Peyer's patch (tissue), 4 donors: ENCODE measurements at regions not wholly inside any gene's neighbourhood (a gene's known extent, or its start where the extent isn't known, plus 50 kb on each side); places are given as distances from the start of the nearest gene placed in this dataset.

ENCODE experiments used
- DNase-seq, 3 donors: peaks; one replicate each; pipeline ENCODE4 v3.0.0-alpha.2; 2017 to 2019
- H3K27ac ChIP-seq, 4 donors: fragments of 200-600 bp; sonication (generic); one replicate each; pipeline ENCODE4 v1.5.1; 2016 to 2019
- H3K27me3 ChIP-seq, 2 donors: fragments of 200-600 bp; sonication (generic); one replicate each; pipeline ENCODE4 v1.5.1; 2019
- H3K36me3 ChIP-seq, 3 donors: fragments of 200-600 bp; sonication (generic); one replicate each; pipeline ENCODE4 v1.5.1; 2016 to 2019
- H3K4me1 ChIP-seq, 4 donors: fragments of 200-600 bp; sonication (generic); one replicate each; pipeline ENCODE4 v1.5.1; 2016 to 2019
- H3K4me3 ChIP-seq, 4 donors: fragments of 200-600 bp; sonication (generic); 1 replicate in 3 of 4; 2 replicates in 1 of 4; pipeline ENCODE4 v1.5.1; 2016 to 2019; ENCODE audit warnings: mild to moderate bottlenecking in 1 of 4
- H3K9me3 ChIP-seq, 4 donors: fragments of 200-600 bp; sonication (generic); one replicate each; pipeline ENCODE4 v1.5.1; 2016 to 2019; ENCODE audit warnings: mild to moderate bottlenecking in 1 of 4
- POLR2A ChIP-seq, 2 donors: fragments of 450-650 bp; IDR thresholded peaks; one replicate each; pipeline ENCODE4 v1.5.1; 2017; ENCODE audit warnings: antibody characterized with exemption in 2 of 2, mild to moderate bottlenecking in 2 of 2, moderate library complexity in 2 of 2
- TF ChIP-seq, protein P1 (sequence below), 6 experiments: fragments of 450-650 bp in 4 of 6; fragments of 200-600 bp in 2 of 6; sonication (generic) in 1 of 6; IDR thresholded peaks; one replicate each; pipeline ENCODE4 v1.5.1; 2017 to 2019; ENCODE audit warnings: antibody characterized with exemption in 6 of 6, mild to moderate bottlenecking in 3 of 6, moderate library complexity in 1 of 6

DNA sequence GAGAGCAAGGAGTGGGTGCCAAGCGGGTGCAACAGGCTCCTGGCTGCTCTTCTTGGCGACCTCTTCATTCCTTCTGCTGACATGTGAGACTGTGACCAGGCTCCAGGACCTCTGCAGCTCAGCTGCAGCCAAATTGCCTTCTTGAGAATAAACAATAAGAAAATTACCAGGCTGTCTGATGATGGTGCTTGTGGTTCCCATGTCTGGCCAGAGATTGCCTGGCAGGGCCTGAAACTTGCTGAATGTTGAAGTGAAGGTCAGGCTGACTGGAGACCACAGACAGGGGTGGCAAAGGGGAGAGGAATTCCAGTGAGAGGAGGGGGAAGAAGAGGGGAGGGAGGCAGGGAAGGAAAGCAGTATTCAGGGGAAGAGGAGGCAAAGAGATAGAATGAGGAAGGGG is 497.4 kb upstream of the PODXL start:
- Histone ChIP-seq H3K4me3 (no peak overlapping the region), H3K36me3 (no peaks in the 10 kb centered on the region), H3K9me3 (no peaks in the 10 kb centered on the region), H3K4me1 (no peaks in the 10 kb centered on the region), H3K27me3 (no peaks in the 10 kb centered on the region), H3K27ac (no peak overlapping the region)
- no peak for DNase-seq
- no peak for TF ChIP-seq POLR2A (IDR thresholded peaks at IDR 0.05)
- TF ChIP-seq, protein P1, sequence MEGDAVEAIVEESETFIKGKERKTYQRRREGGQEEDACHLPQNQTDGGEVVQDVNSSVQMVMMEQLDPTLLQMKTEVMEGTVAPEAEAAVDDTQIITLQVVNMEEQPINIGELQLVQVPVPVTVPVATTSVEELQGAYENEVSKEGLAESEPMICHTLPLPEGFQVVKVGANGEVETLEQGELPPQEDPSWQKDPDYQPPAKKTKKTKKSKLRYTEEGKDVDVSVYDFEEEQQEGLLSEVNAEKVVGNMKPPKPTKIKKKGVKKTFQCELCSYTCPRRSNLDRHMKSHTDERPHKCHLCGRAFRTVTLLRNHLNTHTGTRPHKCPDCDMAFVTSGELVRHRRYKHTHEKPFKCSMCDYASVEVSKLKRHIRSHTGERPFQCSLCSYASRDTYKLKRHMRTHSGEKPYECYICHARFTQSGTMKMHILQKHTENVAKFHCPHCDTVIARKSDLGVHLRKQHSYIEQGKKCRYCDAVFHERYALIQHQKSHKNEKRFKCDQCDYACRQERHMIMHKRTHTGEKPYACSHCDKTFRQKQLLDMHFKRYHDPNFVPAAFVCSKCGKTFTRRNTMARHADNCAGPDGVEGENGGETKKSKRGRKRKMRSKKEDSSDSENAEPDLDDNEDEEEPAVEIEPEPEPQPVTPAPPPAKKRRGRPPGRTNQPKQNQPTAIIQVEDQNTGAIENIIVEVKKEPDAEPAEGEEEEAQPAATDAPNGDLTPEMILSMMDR (IDR thresholded peaks at IDR 0.05): no peak

DNA sequence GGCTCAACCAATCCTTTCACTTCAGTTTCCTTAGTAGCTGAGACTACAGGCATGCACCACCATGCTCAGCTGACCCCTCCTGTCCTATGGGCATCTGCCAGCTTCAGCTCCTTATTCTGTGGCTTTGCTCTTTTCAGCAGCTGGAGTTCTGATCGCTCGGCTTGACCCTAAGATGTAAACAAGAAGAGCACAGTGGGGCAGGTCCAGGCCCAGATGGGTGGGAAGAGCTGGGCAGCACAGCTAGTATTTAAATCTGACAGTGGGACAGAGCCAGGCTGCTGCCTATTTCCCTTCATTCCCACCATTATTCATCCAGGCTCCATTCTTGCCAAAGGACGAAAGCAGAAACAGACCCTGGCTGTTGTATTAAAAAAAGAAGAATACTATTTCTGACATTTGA is 494.9 kb upstream of the PODXL start:
- no peak overlapping the region for H3K27ac ChIP-seq
- no peak overlapping the region for H3K4me3 ChIP-seq
- H3K9me3 ChIP-seq: no peaks in the 10 kb centered on the region
- no peak for DNase-seq
- H3K4me1 ChIP-seq: no peaks in the 10 kb centered on the region
- TF ChIP-seq, protein P1 (IDR thresholded peaks at IDR 0.05): no peak
- no peak for TF ChIP-seq POLR2A (IDR thresholded peaks at IDR 0.05)
- no peaks in the 10 kb centered on the region for H3K27me3 ChIP-seq
- no peaks in the 10 kb centered on the region for H3K36me3 ChIP-seq

DNA sequence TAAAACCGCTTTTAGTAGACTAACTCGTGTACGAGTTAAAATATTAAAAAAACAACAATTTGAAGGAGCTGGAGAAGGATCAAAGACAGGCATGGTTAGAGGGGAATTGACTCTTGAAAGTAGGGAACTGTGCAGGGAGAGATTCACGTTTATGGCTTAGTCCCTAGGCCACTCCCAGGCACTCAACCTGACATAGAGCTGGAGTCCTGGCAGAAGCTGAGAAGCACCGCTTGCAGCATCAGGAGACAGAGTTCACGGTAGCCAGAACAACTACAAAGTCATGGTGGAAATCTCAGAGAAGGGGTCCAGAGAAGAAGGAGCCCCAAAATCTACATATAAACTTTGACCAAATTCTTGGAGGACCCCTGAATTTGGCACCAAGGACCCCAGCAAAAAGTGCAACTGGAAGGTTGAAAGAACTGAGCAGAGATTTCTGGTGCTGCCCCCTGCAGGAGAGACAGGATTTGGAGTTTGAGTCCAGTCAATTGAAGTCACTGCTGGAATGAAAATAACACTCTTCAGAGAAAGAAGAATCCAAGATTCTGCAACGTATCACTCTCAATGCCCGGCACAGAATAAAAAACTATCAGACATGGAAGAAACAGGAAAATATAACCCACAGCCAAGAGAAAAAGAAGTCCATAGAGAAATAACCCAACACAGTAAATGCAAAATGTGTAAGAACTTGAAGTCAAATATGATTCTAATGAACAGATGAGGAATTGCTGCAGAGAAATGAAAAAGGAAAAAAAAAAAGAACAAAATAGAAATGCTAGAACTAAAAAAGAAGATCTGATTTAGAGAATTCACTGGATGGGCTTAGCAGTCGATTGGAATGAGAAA is 493.3 kb upstream of the PODXL start:
- Histone ChIP-seq H3K36me3 (no peaks in the 10 kb centered on the region), H3K4me3 (no peak overlapping the region), H3K27ac (no peak overlapping the region), H3K4me1 (no peaks in the 10 kb centered on the region), H3K27me3 (no peaks in the 10 kb centered on the region), H3K9me3 (no peaks in the 10 kb centered on the region)
- peak in 2 of 3 donors; percentile 59 to 75 for DNase-seq
- no peak for TF ChIP-seq POLR2A (IDR thresholded peaks at IDR 0.05)
- TF ChIP-seq, protein P1 (IDR thresholded peaks at IDR 0.05): peak in 4 of 6 experiments; percentile 46 to 64 (median 61)

DNA sequence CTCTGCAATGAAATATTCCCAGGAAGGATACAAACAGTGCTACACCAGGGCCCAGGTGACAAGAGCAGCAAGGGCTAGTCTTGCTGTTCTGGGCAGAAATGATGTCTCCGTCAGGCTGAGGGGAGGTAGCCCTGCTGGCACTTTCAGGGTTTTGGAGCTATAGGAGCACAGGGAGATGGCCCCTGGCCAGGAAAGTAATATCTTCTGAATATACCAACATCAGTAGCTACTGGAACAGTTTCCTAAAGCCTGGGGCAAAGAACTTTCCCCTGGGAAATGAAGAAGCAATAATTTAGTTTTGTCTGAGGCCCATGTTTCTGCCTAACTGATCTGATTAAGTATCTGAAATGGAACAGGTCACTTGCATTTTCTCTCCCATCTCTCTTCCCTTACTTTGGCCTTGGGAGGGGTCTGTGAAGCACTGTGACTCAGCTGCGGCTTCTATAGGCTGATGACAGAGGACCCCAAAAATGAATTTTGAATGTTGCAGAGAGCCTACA is 489.1 kb upstream of the PODXL start:
- Histone ChIP-seq H3K4me1 (no peaks in the 10 kb centered on the region), H3K27ac (no peak overlapping the region), H3K9me3 (no peaks in the 10 kb centered on the region), H3K36me3 (no peaks in the 10 kb centered on the region), H3K27me3 (no peaks in the 10 kb centered on the region), H3K4me3 (no peak overlapping the region)
- no peak for TF ChIP-seq POLR2A (IDR thresholded peaks at IDR 0.05)
- TF ChIP-seq, protein P1 (IDR thresholded peaks at IDR 0.05): no peak
- no peak for DNase-seq

DNA sequence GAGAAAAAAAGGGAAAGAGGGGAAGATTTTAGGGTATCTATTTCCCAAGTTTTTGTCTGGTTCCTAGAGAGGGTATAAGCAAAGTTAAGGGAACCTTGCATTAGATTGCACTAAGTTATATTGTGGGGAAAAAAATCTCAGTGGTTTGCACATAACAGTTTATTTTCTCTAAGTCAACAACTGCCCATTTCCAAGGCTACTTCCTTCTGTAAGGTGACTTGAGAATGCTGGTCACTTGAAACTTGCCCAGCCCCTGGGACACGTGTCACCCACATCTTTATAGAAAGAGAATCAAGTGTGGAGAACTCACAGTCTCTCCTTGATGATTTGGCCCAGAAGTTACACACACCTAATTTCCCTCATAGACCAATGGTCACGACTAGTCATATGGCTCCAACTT is 488.6 kb upstream of the PODXL start:
- Histone ChIP-seq H3K27ac (no peak overlapping the region), H3K9me3 (no peaks in the 10 kb centered on the region), H3K36me3 (no peaks in the 10 kb centered on the region), H3K4me1 (no peaks in the 10 kb centered on the region), H3K27me3 (no peaks in the 10 kb centered on the region), H3K4me3 (no peak overlapping the region)
- no peak for DNase-seq
- TF ChIP-seq POLR2A (IDR thresholded peaks at IDR 0.05): no peak
- TF ChIP-seq, protein P1 (IDR thresholded peaks at IDR 0.05): no peak
